ENCODE measurements at regions not wholly inside any gene's neighbourhood (a gene's known extent, or its start where the extent isn't known, plus 50 kb on each side); places are given as distances from the start of the nearest gene placed in this dataset.

GRCh38 chr2:7819316-7819715 lies 862.5 kb upstream of the ID2 start:
- TF ChIP-seq CTCF (IDR thresholded peaks at IDR 0.05) (no peak), EP300 (IDR thresholded peaks at IDR 0.05) (no peak)
